ENCODE measurements at regions not wholly inside any gene's neighbourhood (a gene's known extent, or its start where the extent isn't known, plus 50 kb on each side); places are given as distances from the start of the nearest gene placed in this dataset.

DNA sequence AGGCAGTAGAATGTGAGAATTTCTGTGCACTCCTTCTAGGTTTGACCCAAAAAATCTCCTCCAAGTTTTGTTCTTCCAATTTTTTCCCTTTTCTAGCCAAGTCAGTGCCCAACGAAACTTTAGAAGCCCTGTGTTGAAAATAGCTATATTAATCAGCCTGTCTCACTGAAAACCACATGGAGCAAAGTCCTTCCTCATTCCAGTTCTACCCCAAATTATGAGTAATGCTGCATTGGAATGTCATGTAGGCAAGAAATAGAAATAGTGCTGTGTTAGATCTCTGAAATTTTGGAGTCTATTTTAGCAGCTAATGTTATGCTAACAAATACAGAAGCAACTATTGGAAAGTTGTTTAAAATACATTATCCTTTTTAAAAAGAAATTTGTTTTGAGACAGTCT is 725.5 kb downstream of the TBC1D32 start:
- Histone ChIP-seq H3K9me3 (replicated peaks; ENCODE audit: control insufficient read depth, low read depth, low read length) (no peaks in the 10 kb centered on the region), H3K4me3 (ENCODE audit: low read length) (no peak overlapping the region), H3K27me3 (ENCODE audit: control insufficient read depth, insufficient read depth, low read length) (no peaks in the 10 kb centered on the region), H3K36me3 (ENCODE audit: control insufficient read depth, insufficient read depth, low read length) (no peaks in the 10 kb centered on the region), H3K27ac (ENCODE audit: low read length) (no peak overlapping the region), H3K4me1 (ENCODE audit: control insufficient read depth, insufficient read depth, low read length) (no peaks in the 10 kb centered on the region)
- no peak for DNase-seq
- WGBS (ENCODE audit: insufficient coverage), result no CpG with 5 or more reads among the region's 1 CpG

- H3K36me3 ChIP-seq (ENCODE audit: control insufficient read depth, insufficient read depth, low read length), result no peaks in the 10 kb centered on the region
- DNase-seq, result no peak
- 60% methylated on average over 4 of the region's 4 CpGs for WGBS (ENCODE audit: insufficient coverage)
- H3K27me3 ChIP-seq (ENCODE audit: control insufficient read depth, insufficient read depth, low read length), result no peaks in the 10 kb centered on the region
- H3K4me1 ChIP-seq (ENCODE audit: control insufficient read depth, insufficient read depth, low read length), result no peaks in the 10 kb centered on the region
- H3K27ac ChIP-seq (ENCODE audit: low read length), result no peak overlapping the region
- H3K4me3 ChIP-seq (ENCODE audit: low read length), result no peak overlapping the region
- H3K9me3 ChIP-seq (replicated peaks; ENCODE audit: control insufficient read depth, low read depth, low read length), result no peaks in the 10 kb centered on the region
Measured at GRCh38 chr6:120606743-120607142, 727.5 kb downstream of the TBC1D32 start.

- no peak overlapping the region for H3K27ac ChIP-seq (ENCODE audit: low read length)
- no peaks in the 10 kb centered on the region for H3K9me3 ChIP-seq (replicated peaks; ENCODE audit: control insufficient read depth, low read depth, low read length)
- no CpG with 5 or more reads among the region's 1 CpG for WGBS (ENCODE audit: insufficient coverage)
- no peak overlapping the region for H3K4me3 ChIP-seq (ENCODE audit: low read length)
- H3K4me1 ChIP-seq (ENCODE audit: control insufficient read depth, insufficient read depth, low read length), result no peaks in the 10 kb centered on the region
- H3K27me3 ChIP-seq (ENCODE audit: control insufficient read depth, insufficient read depth, low read length), result no peaks in the 10 kb centered on the region
- DNase-seq, result no peak
- no peaks in the 10 kb centered on the region for H3K36me3 ChIP-seq (ENCODE audit: control insufficient read depth, insufficient read depth, low read length)
Measured at GRCh38 chr6:120604510-120604909, 729.8 kb downstream of the TBC1D32 start.

DNA sequence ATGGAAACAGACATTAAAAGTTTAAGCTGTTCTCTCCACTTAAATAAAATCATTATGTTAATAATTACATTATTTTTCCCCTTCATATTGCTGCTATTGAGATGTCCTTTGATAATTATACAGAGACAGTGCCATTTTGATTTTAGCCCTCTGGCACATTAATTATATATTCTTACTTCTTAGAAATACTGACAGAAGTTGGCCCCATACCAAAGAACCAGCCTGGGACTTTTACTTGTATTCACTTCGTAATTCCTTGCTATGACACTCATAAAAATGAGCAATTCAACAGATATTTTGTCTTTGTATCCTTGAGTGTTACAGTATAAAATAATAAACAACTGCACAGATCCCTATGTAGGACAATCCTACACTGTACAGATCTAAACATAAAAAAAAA is 743.7 kb downstream of the TBC1D32 start:
- no CpG with 5 or more reads among the region's 1 CpG for WGBS (ENCODE audit: insufficient coverage)
- no peak for DNase-seq
- H3K27ac ChIP-seq (ENCODE audit: low read length), result no peak overlapping the region
- H3K4me1 ChIP-seq (ENCODE audit: control insufficient read depth, insufficient read depth, low read length), result no peaks in the 10 kb centered on the region
- no peaks in the 10 kb centered on the region for H3K27me3 ChIP-seq (ENCODE audit: control insufficient read depth, insufficient read depth, low read length)
- H3K4me3 ChIP-seq (ENCODE audit: low read length), result no peak overlapping the region
- no peaks in the 10 kb centered on the region for H3K9me3 ChIP-seq (replicated peaks; ENCODE audit: control insufficient read depth, low read depth, low read length)
- no peaks in the 10 kb centered on the region for H3K36me3 ChIP-seq (ENCODE audit: control insufficient read depth, insufficient read depth, low read length)

DNA sequence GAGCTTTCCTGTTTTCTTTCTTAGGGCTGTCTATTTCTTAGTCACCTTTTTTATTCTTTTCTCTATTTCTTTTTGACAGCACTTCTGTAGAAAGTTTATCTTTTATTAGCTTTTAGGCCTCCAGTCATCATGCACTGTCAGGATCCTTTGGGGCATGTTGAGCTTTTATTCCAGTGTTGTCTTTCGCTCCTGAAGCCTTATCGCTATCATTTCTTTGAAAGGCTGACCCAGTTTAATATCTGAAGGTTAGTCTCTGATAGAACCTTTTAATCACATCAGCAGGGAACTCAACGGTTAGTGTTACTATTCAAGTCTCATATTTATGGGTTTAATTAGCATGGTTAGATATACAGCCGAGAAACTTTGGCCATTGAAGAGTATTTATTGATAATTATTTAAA is 745.9 kb downstream of the TBC1D32 start:
- WGBS (ENCODE audit: insufficient coverage), result no CpG with 5 or more reads among the region's 4 CpGs
- DNase-seq, result no peak
- Histone ChIP-seq H3K27ac (ENCODE audit: low read length) (no peak overlapping the region), H3K4me3 (ENCODE audit: low read length) (no peak overlapping the region), H3K9me3 (replicated peaks; ENCODE audit: control insufficient read depth, low read depth, low read length) (peaks cover 5% of the 10 kb centered on the region), H3K4me1 (ENCODE audit: control insufficient read depth, insufficient read depth, low read length) (no peaks in the 10 kb centered on the region), H3K36me3 (ENCODE audit: control insufficient read depth, insufficient read depth, low read length) (no peaks in the 10 kb centered on the region), H3K27me3 (ENCODE audit: control insufficient read depth, insufficient read depth, low read length) (no peaks in the 10 kb centered on the region)

DNA sequence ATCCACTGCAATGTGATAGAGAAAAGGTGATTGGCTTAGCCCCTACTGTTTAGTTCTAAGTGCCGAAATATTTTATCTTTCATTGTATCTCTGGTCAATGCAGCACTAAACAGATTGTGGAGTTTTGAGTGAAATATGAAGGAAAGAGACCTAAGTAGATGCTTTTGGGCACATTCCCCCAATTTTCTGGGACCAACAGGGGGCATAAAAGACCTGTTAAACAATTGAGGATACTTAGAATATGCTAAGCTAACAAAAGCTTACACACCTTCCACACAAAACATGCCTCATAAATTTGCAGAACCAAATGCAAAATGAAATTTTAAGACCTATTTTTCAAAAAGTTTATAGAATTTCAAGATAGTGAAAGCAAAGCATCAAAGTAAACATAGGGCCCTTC is 746.9 kb downstream of the TBC1D32 start:
- Histone ChIP-seq H3K27me3 (ENCODE audit: control insufficient read depth, insufficient read depth, low read length) (no peaks in the 10 kb centered on the region), H3K27ac (ENCODE audit: low read length) (no peak overlapping the region), H3K9me3 (replicated peaks; ENCODE audit: control insufficient read depth, low read depth, low read length) (peaks cover 5% of the 10 kb centered on the region), H3K4me3 (ENCODE audit: low read length) (no peak overlapping the region), H3K36me3 (ENCODE audit: control insufficient read depth, insufficient read depth, low read length) (no peaks in the 10 kb centered on the region), H3K4me1 (ENCODE audit: control insufficient read depth, insufficient read depth, low read length) (no peaks in the 10 kb centered on the region)
- WGBS (ENCODE audit: insufficient coverage), result no CpG with 5 or more reads among the region's 1 CpG
- no peak for DNase-seq

DNA sequence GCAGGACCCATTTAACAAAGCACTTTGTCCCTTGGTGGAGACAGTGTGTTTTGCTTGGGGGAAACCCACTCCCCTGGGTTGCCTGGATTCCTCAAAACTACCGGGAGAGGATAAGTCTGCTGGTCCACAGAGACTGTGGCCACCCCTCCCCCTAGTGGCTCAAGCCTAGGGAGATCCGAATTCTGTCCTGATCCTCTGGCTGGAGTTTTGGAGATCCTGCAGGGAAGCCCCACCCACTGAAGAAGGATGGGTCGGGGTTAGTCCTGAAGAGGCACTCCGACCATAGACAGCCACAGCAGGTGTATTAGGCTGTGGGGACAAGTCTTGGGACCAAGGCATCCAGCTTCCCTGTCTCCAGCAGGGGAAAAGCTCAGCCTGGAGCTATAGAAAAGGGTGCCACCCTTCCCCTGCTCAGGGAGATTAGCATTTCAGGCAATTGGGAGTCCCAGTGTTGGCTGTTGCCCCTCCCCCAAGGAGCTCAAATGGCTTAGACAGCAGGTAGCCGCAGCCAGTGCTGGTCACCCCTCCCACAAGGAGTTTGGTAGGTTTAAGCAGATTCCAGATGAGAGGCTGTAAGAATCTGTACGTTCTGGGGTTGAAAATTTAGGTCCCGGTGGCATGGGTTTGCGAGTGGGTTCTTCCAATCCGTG is 750.0 kb downstream of the TBC1D32 start:
- WGBS (ENCODE audit: insufficient coverage), result 86% methylated on average over 4 of the region's 9 CpGs
- H3K36me3 ChIP-seq (ENCODE audit: control insufficient read depth, insufficient read depth, low read length), result no peaks in the 10 kb centered on the region

GRCh38 chr6:120576061-120576460 is 758.2 kb downstream of the TBC1D32 start:
- DNase-seq, result no peak
- H3K36me3 ChIP-seq (ENCODE audit: control insufficient read depth, insufficient read depth, low read length), result no peaks in the 10 kb centered on the region

More for the DNA sequence above, 750.0 kb downstream of the TBC1D32 start:
- Histone ChIP-seq H3K4me1 (ENCODE audit: control insufficient read depth, insufficient read depth, low read length) (no peaks in the 10 kb centered on the region), H3K27ac (ENCODE audit: low read length) (no peak overlapping the region), H3K4me3 (ENCODE audit: low read length) (no peak overlapping the region), H3K27me3 (ENCODE audit: control insufficient read depth, insufficient read depth, low read length) (no peaks in the 10 kb centered on the region), H3K9me3 (replicated peaks; ENCODE audit: control insufficient read depth, low read depth, low read length) (peaks cover 6% of the 10 kb centered on the region)
- no peak for DNase-seq

DNA sequence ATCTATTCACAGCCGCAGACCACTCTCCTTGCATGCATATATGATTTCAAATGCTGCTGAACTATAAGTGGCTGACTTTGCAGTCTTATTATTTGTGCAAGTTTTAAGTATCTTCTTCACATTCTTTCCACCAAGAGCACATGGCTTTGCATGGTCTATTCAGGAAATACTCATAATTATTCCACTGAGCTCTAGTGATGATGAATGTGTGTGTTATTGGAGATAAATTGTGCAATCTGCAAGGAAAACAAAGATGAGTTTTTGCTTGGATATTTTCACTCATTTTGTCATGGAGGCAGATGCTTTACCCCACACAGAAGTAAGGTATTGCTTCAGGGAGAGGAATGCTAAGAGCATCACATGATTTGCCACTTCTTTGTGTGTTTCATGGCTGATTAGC is 764.6 kb downstream of the TBC1D32 start:
- H3K27ac ChIP-seq (ENCODE audit: low read length), result no peak overlapping the region
- no peak for DNase-seq
- no peaks in the 10 kb centered on the region for H3K36me3 ChIP-seq (ENCODE audit: control insufficient read depth, insufficient read depth, low read length)
- WGBS (ENCODE audit: insufficient coverage), result no CpG with 5 or more reads among the region's 1 CpG
- no peaks in the 10 kb centered on the region for H3K27me3 ChIP-seq (ENCODE audit: control insufficient read depth, insufficient read depth, low read length)
- no peak overlapping the region for H3K4me3 ChIP-seq (ENCODE audit: low read length)
- no peaks in the 10 kb centered on the region for H3K4me1 ChIP-seq (ENCODE audit: control insufficient read depth, insufficient read depth, low read length)
- H3K9me3 ChIP-seq (replicated peaks; ENCODE audit: control insufficient read depth, low read depth, low read length), result peaks cover 1% of the 10 kb centered on the region

More at GRCh38 chr6:120576061-120576460, 758.2 kb downstream of the TBC1D32 start:
- 83% methylated on average over 3 of the region's 4 CpGs for WGBS (ENCODE audit: insufficient coverage)
- no peak overlapping the region for H3K4me3 ChIP-seq (ENCODE audit: low read length)
- H3K27me3 ChIP-seq (ENCODE audit: control insufficient read depth, insufficient read depth, low read length), result no peaks in the 10 kb centered on the region
- no peaks in the 10 kb centered on the region for H3K9me3 ChIP-seq (replicated peaks; ENCODE audit: control insufficient read depth, low read depth, low read length)
- H3K27ac ChIP-seq (ENCODE audit: low read length), result no peak overlapping the region
- no peaks in the 10 kb centered on the region for H3K4me1 ChIP-seq (ENCODE audit: control insufficient read depth, insufficient read depth, low read length)

DNA sequence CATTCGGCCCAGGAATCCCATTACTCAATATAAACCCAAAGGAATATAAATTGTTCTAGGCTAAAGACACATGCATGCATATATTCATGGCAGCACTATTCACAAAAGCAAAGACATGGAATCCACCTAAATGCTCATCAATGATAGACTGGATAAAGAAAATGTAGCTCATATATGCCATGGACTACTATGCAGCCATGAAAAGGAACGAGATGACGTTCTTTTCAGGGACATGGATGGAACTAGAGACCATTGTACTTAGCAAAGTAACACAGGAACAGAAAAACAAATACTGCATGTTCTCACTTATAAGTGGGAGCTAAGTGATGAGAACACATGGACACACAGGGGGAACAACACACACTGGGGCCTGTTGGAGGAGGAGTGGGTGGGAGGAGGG is 769.5 kb downstream of the TBC1D32 start:
- H3K4me3 ChIP-seq (ENCODE audit: low read length), result no peak overlapping the region
- whole genome bisulfite sequencing (ENCODE audit: insufficient coverage), result no CpG with 5 or more reads among the region's 3 CpGs
- H3K36me3 ChIP-seq (ENCODE audit: control insufficient read depth, insufficient read depth, low read length), result no peaks in the 10 kb centered on the region
- H3K27ac ChIP-seq (ENCODE audit: low read length), result no peak overlapping the region
- no peaks in the 10 kb centered on the region for H3K4me1 ChIP-seq (ENCODE audit: control insufficient read depth, insufficient read depth, low read length)
- H3K27me3 ChIP-seq (ENCODE audit: control insufficient read depth, insufficient read depth, low read length), result no peaks in the 10 kb centered on the region
- peaks cover 3% of the 10 kb centered on the region for H3K9me3 ChIP-seq (replicated peaks; ENCODE audit: control insufficient read depth, low read depth, low read length)
- no peak for DNase-seq

DNA sequence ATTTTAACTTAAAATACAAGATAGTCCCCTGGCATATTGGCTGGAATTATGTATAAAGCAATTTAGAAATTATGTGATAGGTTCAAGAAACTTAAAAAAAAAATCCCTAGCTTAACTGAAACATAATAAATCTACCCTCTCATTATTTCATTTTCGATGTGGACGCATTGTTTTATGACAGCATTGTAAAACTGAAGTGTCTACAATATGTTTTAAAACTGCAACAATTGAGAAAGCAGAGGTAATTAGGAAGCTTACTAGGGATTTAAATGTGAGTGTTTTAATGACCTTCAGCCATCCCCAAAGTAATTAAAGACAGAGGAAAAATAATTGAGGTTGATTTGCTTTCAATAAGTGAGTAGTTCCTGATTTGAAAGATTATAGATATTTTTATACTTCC is 776.0 kb downstream of the TBC1D32 start:
- Histone ChIP-seq H3K27me3 (ENCODE audit: control insufficient read depth, insufficient read depth, low read length) (no peaks in the 10 kb centered on the region), H3K4me1 (ENCODE audit: control insufficient read depth, insufficient read depth, low read length) (no peaks in the 10 kb centered on the region), H3K4me3 (ENCODE audit: low read length) (no peak overlapping the region), H3K9me3 (replicated peaks; ENCODE audit: control insufficient read depth, low read depth, low read length) (no peaks in the 10 kb centered on the region), H3K27ac (ENCODE audit: low read length) (no peak overlapping the region), H3K36me3 (ENCODE audit: control insufficient read depth, insufficient read depth, low read length) (no peaks in the 10 kb centered on the region)
- no peak for DNase-seq
- WGBS (ENCODE audit: insufficient coverage), result no CpG with 5 or more reads among the region's 2 CpGs
